AG04450 (cell line): ENCODE measurements at regions not wholly inside any gene's neighbourhood (a gene's known extent, or its start where the extent isn't known, plus 50 kb on each side); places are given as distances from the start of the nearest gene placed in this dataset.

Experiments used
- CTCF ChIA-PET: fragments of 300-600, 350-600 bp; formaldehyde crosslinking; extraction: SDS; loops from one replicate; lab custom pipeline; 2022; ENCODE audit warnings: antibody characterized with exemption, inconsistent platforms; lab: Charles Lee
- POLR2A ChIA-PET: fragments of 350-600 bp; formaldehyde crosslinking; extraction: SDS; loops from one replicate; lab custom pipeline; 2021; ENCODE audit warnings: antibody characterized with exemption, inconsistent platforms; lab: Yijun Ruan, JAX
- DNase-seq: peaks from one replicate; pipeline ENCODE4 v3.0.0-alpha.2; 2011; ENCODE audit warnings: low read depth, low spot score
- H3K27ac ChIP-seq: one replicate; pipeline ENCODE4 v1.5.1; 2012; ENCODE audit warnings: low read depth, low read length, control low read depth
- H3K27me3 ChIP-seq: one replicate; pipeline ENCODE4 v1.6.0; 2012; ENCODE audit warnings: low read length; ENCODE audit not compliant: control insufficient read depth, insufficient read depth
- H3K4me3 ChIP-seq: 2 replicates; pipeline ENCODE4 v1.5.1; 2011; ENCODE audit warnings: mild to moderate bottlenecking, low read depth, low read length, control low read depth
- H3K9me3 ChIP-seq: 2 replicates; pipeline ENCODE4 v1.5.1; 2012; ENCODE audit warnings: low read length; ENCODE audit not compliant: control insufficient read depth, insufficient read depth
- CTCF ChIP-seq: IDR thresholded peaks from 2 replicates; pipeline ENCODE4 v1.5.1; 2011; ENCODE audit warnings: low read depth, low read length, control low read depth, inconsistent platforms

- no peak overlapping the region for H3K27ac ChIP-seq
- H3K9me3 ChIP-seq: no peaks in the 10 kb centered on the region
- no peak overlapping the region for H3K4me3 ChIP-seq
- TF ChIP-seq CTCF: no peak
- no peaks in the 10 kb centered on the region for H3K27me3 ChIP-seq
- ChIA-PET POLR2A (no interaction called here), CTCF (no interaction called here)
- DNase-seq: no peak
These were observed 98.9 kb downstream of the CYRIA start for GRCh38 chr2:16566701-16567100.

- POLR2A ChIA-PET: no interaction called here
- no peak for DNase-seq
- no peaks in the 10 kb centered on the region for H3K9me3 ChIP-seq
- H3K27ac ChIP-seq: no peak overlapping the region
- TF ChIP-seq CTCF: no peak
- no peaks in the 10 kb centered on the region for H3K27me3 ChIP-seq
- no peak overlapping the region for H3K4me3 ChIP-seq
- CTCF ChIA-PET: no interaction called here
These were observed 100.2 kb downstream of the CYRIA start for GRCh38 chr2:16565481-16565880.

- Histone ChIP-seq H3K27me3 (no peaks in the 10 kb centered on the region), H3K27ac (no peak overlapping the region), H3K4me3 (no peak overlapping the region), H3K9me3 (no peaks in the 10 kb centered on the region)
- DNase-seq: no peak
- ChIA-PET CTCF (no interaction called here), POLR2A (no interaction called here)
- no peak for TF ChIP-seq CTCF
These were observed 104.0 kb downstream of the CYRIA start for GRCh38 chr2:16561676-16562075.

- Histone ChIP-seq H3K27ac (no peak overlapping the region), H3K9me3 (no peaks in the 10 kb centered on the region), H3K4me3 (no peak overlapping the region), H3K27me3 (no peaks in the 10 kb centered on the region)
- TF ChIP-seq CTCF: no peak
- DNase-seq: no peak
- ChIA-PET POLR2A (no interaction called here), CTCF (no interaction called here)
These were observed 104.4 kb downstream of the CYRIA start for GRCh38 chr2:16561251-16561650.

- CTCF ChIA-PET: no interaction called here
- POLR2A ChIA-PET: no interaction called here
These were observed 106.2 kb downstream of the CYRIA start for GRCh38 chr2:16559278-16560067.

More at GRCh38 chr2:16559278-16560067, 106.2 kb downstream of the CYRIA start:
- no peak for TF ChIP-seq CTCF
- Histone ChIP-seq H3K4me3 (no peak overlapping the region), H3K27me3 (no peaks in the 10 kb centered on the region), H3K27ac (no peak overlapping the region), H3K9me3 (no peaks in the 10 kb centered on the region)
- no peak for DNase-seq
